22Rv1 (cell line): ENCODE measurements at regions not wholly inside any gene's neighbourhood (a gene's known extent, or its start where the extent isn't known, plus 50 kb on each side); places are given as distances from the start of the nearest gene placed in this dataset.

ENCODE experiments used
- H3K27ac ChIP-seq: fragments of 450-650 bp; 2 replicates; pipeline ENCODE4 v1.5.1; 2017
- ZFX ChIP-seq: fragments of 450-650 bp; IDR thresholded peaks from 2 replicates; pipeline ENCODE4 v1.6.1; 2017; ENCODE audit warnings: antibody characterized with exemption, borderline replicate concordance
- TF ChIP-seq, protein P1 (sequence below): fragments of 450-650 bp; IDR thresholded peaks from 2 replicates; pipeline ENCODE4 v1.5.1; 2017; ENCODE audit warnings: mild to moderate bottlenecking

GRCh38 chr4:138759554-138759902, 256.1 kb upstream of the NOCT start:
- no peak overlapping the region for H3K27ac ChIP-seq
- TF ChIP-seq ZFX = no peak
- TF ChIP-seq, protein P1, sequence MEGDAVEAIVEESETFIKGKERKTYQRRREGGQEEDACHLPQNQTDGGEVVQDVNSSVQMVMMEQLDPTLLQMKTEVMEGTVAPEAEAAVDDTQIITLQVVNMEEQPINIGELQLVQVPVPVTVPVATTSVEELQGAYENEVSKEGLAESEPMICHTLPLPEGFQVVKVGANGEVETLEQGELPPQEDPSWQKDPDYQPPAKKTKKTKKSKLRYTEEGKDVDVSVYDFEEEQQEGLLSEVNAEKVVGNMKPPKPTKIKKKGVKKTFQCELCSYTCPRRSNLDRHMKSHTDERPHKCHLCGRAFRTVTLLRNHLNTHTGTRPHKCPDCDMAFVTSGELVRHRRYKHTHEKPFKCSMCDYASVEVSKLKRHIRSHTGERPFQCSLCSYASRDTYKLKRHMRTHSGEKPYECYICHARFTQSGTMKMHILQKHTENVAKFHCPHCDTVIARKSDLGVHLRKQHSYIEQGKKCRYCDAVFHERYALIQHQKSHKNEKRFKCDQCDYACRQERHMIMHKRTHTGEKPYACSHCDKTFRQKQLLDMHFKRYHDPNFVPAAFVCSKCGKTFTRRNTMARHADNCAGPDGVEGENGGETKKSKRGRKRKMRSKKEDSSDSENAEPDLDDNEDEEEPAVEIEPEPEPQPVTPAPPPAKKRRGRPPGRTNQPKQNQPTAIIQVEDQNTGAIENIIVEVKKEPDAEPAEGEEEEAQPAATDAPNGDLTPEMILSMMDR = no peak

DNA sequence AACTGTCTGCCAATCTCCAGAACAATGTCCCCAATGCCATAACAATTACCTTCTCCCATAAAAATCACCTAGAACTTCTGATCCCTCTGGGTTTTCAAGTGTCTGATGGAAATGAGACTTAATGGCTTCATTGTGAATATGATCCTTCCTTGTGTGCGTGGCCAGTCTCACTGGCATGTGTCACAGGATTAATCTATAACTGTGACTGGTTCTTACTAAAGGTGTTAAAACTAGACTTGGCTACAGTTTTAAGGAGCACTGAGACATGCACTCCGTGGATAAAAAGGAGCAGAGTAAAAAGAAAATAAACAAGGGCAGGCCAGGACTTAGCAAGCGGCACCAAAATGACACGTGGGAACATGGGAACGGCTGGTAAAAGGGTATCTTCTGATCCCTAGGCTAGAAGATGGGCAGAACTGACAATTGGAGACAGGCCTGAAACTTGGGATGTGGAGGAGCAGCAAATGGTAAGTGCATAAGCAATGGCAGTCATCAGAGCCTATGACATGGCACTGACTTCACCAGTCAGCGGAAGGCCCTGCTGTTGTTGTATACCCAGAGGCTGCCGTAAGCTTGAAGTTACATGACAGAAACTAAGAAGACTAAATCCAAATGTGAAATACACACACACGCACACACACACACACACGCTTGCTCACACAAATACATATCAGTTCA, 256.6 kb upstream of the NOCT start:
- H3K27ac ChIP-seq = no peak overlapping the region
- TF ChIP-seq, protein P1 = no peak
- no peak for TF ChIP-seq ZFX

DNA sequence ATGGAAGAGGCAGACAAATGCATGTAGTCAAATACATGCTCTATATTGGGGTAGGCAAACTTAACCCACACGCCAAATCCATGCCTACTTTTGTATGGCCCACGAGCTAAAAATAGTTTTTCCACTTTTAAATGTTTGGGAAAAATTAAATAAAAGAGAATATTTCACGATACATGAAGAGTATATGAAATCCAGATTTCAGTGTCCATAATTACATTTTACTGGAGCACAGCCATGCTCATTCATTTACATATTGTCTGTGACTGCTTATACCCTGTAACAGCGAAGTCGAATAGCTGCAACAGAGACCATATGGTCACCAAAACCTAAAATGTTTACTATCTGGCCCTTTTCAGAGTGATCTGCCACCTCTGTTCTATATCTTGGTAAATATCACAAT, 257.4 kb upstream of the NOCT start:
- no peak overlapping the region for H3K27ac ChIP-seq
- TF ChIP-seq, protein P1 = no peak
- TF ChIP-seq ZFX = no peak

DNA sequence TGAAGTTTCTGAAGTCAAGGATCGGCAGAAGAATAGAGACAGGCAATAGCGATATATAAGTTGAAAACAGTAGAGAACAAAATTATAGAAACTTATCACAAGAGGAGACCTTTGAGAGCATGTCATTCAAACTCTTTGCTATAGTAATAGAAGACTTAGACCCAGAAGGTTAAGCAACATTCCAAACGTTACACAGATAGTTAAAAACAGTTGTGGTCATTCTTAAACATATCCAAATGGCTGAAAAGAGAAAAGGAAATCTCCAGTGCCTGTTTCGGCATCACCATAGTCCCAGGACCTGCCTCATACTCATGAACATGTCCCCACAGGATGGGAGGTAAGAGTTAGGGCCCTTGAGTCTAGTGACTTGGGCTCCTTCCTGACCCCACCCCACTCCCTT, 258.1 kb upstream of the NOCT start:
- TF ChIP-seq, protein P1 = no peak
- no peak for TF ChIP-seq ZFX
- no peak overlapping the region for H3K27ac ChIP-seq

GRCh38 chr4:138756519-138756918, 259.1 kb upstream of the NOCT start:
- H3K27ac ChIP-seq = no peak overlapping the region
- TF ChIP-seq ZFX = no peak
- TF ChIP-seq, protein P1 = no peak

DNA sequence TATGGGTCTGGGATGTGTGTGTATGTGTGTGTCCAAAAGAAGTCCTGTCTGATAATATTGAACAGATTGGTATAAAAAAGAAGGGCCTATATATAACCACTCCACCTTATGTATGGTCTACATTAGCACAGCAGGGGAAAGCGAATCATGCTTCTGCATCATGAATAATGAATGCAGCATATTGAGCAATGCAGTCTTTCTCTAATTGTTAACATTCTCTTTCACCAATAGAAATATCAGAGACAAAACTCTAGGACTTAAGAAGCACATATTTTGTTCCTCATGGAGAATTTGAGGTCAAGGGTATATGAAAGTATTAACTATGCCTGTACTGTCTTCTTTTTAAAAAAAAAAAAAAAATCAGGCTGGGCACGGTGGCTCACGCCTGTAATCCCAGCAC, 264.3 kb upstream of the NOCT start:
- H3K27ac ChIP-seq = no peak overlapping the region
- no peak for TF ChIP-seq ZFX
- TF ChIP-seq, protein P1 = no peak

DNA sequence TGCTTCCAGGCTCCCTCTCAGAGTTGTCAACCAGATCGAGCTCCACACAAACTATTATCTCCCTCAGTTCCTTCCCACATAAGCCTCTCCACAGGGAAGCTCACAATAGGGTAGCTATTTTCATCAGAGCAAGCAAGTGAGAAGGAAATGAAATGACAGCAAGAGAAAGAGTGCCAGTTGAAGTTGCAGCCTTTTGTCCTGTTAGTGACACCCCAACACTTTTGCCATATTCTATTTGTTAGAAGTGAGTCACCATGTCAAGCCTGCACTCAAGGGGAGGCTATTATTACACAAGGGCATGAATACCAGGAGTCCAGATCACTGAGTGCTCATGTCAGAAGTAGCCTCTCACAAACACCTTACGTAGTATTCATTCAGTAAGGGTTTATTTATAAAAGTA, 266.3 kb upstream of the NOCT start:
- no peak overlapping the region for H3K27ac ChIP-seq
- TF ChIP-seq, protein P1 = no peak
- TF ChIP-seq ZFX = no peak
